Mucosa of descending colon (tissue), 3 donors: ENCODE measurements at regions not wholly inside any gene's neighbourhood (a gene's known extent, or its start where the extent isn't known, plus 50 kb on each side); places are given as distances from the start of the nearest gene placed in this dataset.

Source experiments
- ATAC-seq: fragments of 200-7000 bp; cut with Tn5 transposase; one replicate; pipeline ENCODE4 v1.9.1; 2020; ENCODE audit warnings: mild to moderate bottlenecking, moderate library complexity
- DNase-seq, 3 donors: peaks; one replicate each; pipeline ENCODE4 v3.0.0-alpha.2; 2020
- H3K36me3 ChIP-seq: fragments of 200-600 bp; one replicate; pipeline ENCODE4 v1.8.0; 2021; ENCODE audit warnings: low read depth, mild to moderate bottlenecking
- H3K4me1 ChIP-seq: fragments of 200-600 bp; one replicate; pipeline ENCODE4 v1.8.0; 2021; ENCODE audit warnings: low read depth, mild to moderate bottlenecking
- H3K4me3 ChIP-seq: fragments of 200-600 bp; one replicate; pipeline ENCODE4 v1.8.0; 2021; ENCODE audit warnings: mild to moderate bottlenecking
- H3K9me3 ChIP-seq: fragments of 200-600 bp; one replicate; pipeline ENCODE4 v1.8.0; 2021; ENCODE audit warnings: mild to moderate bottlenecking
- CTCF ChIP-seq: fragments of 200-600 bp; IDR thresholded peaks from one replicate; pipeline ENCODE4 v1.8.0; 2022; ENCODE audit warnings: antibody characterized with exemption, mild to moderate bottlenecking
- intact Hi-C, 2 donors: fragments of 100-400 bp; cut with DNase I in 1 of 2; cut with micrococcal nuclease in 1 of 2; formaldehyde crosslinking; loops; one replicate each; pipeline versions ENCODE4 v1.11.0 to v1.11.1; 2022; cut with DNase I, micrococcal nuclease
- donor health status: DM: no; HTN: no; CAD: no; lungs with moderate emphysema.
- donor health status: DM: no; HTN: no; CAD: no.
- donor health status: DM: no; HTN: yes; CAD: no.

- DNase-seq, result peak in 1 of 3 donors; percentile 64
- peak; percentile 95 for ATAC-seq
- no peak for TF ChIP-seq CTCF
Measured at GRCh38 chr7:123260428-123260960, 60.7 kb upstream of the SLC13A1 start.

GRCh38 chr7:123259759-123260158, 60.0 kb upstream of the SLC13A1 start:
- H3K4me1 ChIP-seq, result no peaks in the 10 kb centered on the region
- DNase-seq, result no peak
- no peak for ATAC-seq
- intact Hi-C loops, result no loop called here
- no peak for TF ChIP-seq CTCF
- no peaks in the 10 kb centered on the region for H3K9me3 ChIP-seq
- H3K36me3 ChIP-seq, result no peaks in the 10 kb centered on the region
- no peak overlapping the region for H3K4me3 ChIP-seq

More at GRCh38 chr7:123260428-123260960, 60.7 kb upstream of the SLC13A1 start:
- Histone ChIP-seq H3K9me3 (no peaks in the 10 kb centered on the region), H3K36me3 (no peaks in the 10 kb centered on the region), H3K4me1 (no peaks in the 10 kb centered on the region), H3K4me3 (no peak overlapping the region)
- intact Hi-C loops, result no loop called here
